K562 (cell line): ENCODE measurements at regions not wholly inside any gene's neighbourhood (a gene's known extent, or its start where the extent isn't known, plus 50 kb on each side); places are given as distances from the start of the nearest gene placed in this dataset.

Source experiments
- ATAC-seq: fragments of 200-7000 bp; cut with Tn5 transposase; 3 replicates; pipeline ENCODE4 v1.9.1; 2020; ENCODE audit warnings: moderate library complexity
- BruUV-seq: library from RNA; stranded (reverse); fragments of 400-500 nt; replicated peaks from 2 replicates; lab custom pipeline; 2021; lab: Mats Ljungman, UMichigan
- CTCF ChIA-PET: fragments of 300-600 bp; formaldehyde crosslinking; extraction: SDS; loops from one replicate; lab custom pipeline; 2021; ENCODE audit warnings: low intra/inter-chr PET ratio; lab: Yijun Ruan, JAX
- POLR2A ChIA-PET: fragments of 300-600, 350-650 bp; sonication (Branson Sonifier 250); formaldehyde crosslinking; extraction: SDS; loops from one replicate; lab custom pipeline; 2021; ENCODE audit warnings: antibody characterized with exemption, inconsistent platforms; lab: Yijun Ruan, JAX
- DNase-seq, 4 experiments: peaks; one replicate each; pipeline versions ENCODE4 v3.0.0 to v3.0.0-alpha.2; 2011 to 2018; ENCODE audit warnings: low spot score in 3 of 4, mixed read lengths in 3 of 4; ENCODE audit errors: extremely low read depth in 1 of 4
- FAIRE-seq: peaks from 2 replicates; lab custom pipeline; 2011; peaks lifted over from hg19 to GRCh38; lab: Jason Lieb, UNC
- H2AFZ ChIP-seq: 2 replicates; pipeline ENCODE4 v1.6.0; 2011; ENCODE audit warnings: low read depth, low read length, control low read depth, inconsistent platforms
- H3K27ac ChIP-seq: fragments of 200-600 bp; 3 replicates; pipeline ENCODE4 v1.8.0; 2011; ENCODE audit warnings: low read depth, mild to moderate bottlenecking, control low read depth, inconsistent platforms, low read length, moderate library complexity, mixed read lengths; ENCODE audit errors: extremely low read depth
- H3K27me3 ChIP-seq, 2 experiments: fragments of 300-600 bp in 1 of 2; 2 replicates in 1 of 2; 3 replicates in 1 of 2; pipeline versions ENCODE4 v1.6.0 to v1.8.0; 2011; ENCODE audit warnings: inconsistent platforms in 2 of 2, low read length in 2 of 2, mild to moderate bottlenecking in 1 of 2, mixed read lengths in 1 of 2, moderate library complexity in 1 of 2; ENCODE audit not compliant: control insufficient read depth in 2 of 2, insufficient read depth in 2 of 2
- H3K36me3 ChIP-seq: fragments of 300-600 bp; 3 replicates; pipeline ENCODE4 v1.8.0; 2011; ENCODE audit warnings: mild to moderate bottlenecking, low read length, inconsistent platforms; ENCODE audit not compliant: control insufficient read depth, insufficient read depth
- H3K4me1 ChIP-seq, 2 experiments: fragments of 200-600 bp in 1 of 2; replicated peaks in 1 of 2; 2 replicates in 1 of 2; 3 replicates in 1 of 2; pipeline versions ENCODE4 v1.5.1 to v1.8.0; 2011; ENCODE audit warnings: inconsistent platforms in 2 of 2, low read length in 2 of 2, mild to moderate bottlenecking in 1 of 2, mixed read lengths in 1 of 2, moderate library complexity in 1 of 2; ENCODE audit not compliant: control insufficient read depth in 2 of 2, insufficient read depth in 2 of 2
- H3K4me2 ChIP-seq: 2 replicates; pipeline ENCODE4 v1.6.1; 2011; ENCODE audit warnings: low read length, control low read depth, inconsistent platforms, mixed read lengths; ENCODE audit not compliant: insufficient read depth
- H3K4me3 ChIP-seq: fragments of 200-600 bp; sonication (generic), shearing (Covaris generic); 2 replicates; pipeline ENCODE4 v1.5.1; 2016; ENCODE audit warnings: control low read depth, inconsistent platforms
- H3K79me2 ChIP-seq: fragments of 200-600 bp; 3 replicates; pipeline ENCODE4 v1.8.0; 2011; ENCODE audit warnings: low read length, inconsistent platforms; ENCODE audit not compliant: control insufficient read depth, insufficient read depth
- H3K9ac ChIP-seq, 2 experiments: 2 replicates each; pipeline versions ENCODE4 v1.6.0 to v1.6.1; 2011; ENCODE audit warnings: low read depth in 2 of 2, low read length in 2 of 2, control low read depth in 1 of 2, inconsistent platforms in 1 of 2, mild to moderate bottlenecking in 1 of 2, mixed read lengths in 1 of 2; ENCODE audit not compliant: insufficient read depth in 1 of 2
- H3K9me1 ChIP-seq: one replicate; pipeline ENCODE4 v1.6.0; 2011; ENCODE audit warnings: inconsistent platforms, mild to moderate bottlenecking, low read length, moderate library complexity; ENCODE audit not compliant: control insufficient read depth, insufficient read depth
- H3K9me3 ChIP-seq: replicated peaks from 2 replicates; pipeline ENCODE4 v1.5.1; 2011; ENCODE audit warnings: low read depth, low read length, inconsistent platforms; ENCODE audit not compliant: control insufficient read depth, insufficient read depth
- H4K20me1 ChIP-seq: replicated peaks from 2 replicates; pipeline ENCODE4 v1.6.1; 2011; ENCODE audit warnings: low read length, inconsistent platforms, mixed read lengths; ENCODE audit not compliant: control insufficient read depth, insufficient read depth
- BCOR ChIP-seq: fragments of 450-650 bp; IDR thresholded peaks from 2 replicates; pipeline ENCODE4 v1.6.1; 2016
- DIDO1 ChIP-seq: fragments of 450-650 bp; IDR thresholded peaks from 2 replicates; pipeline ENCODE4 v1.6.1; 2016; ENCODE audit warnings: low read depth, missing biosample characterization, missing genetic modification characterization
- FOXA3 ChIP-seq, 2 experiments: fragments of 450-650 bp in 1 of 2; sonication (generic) in 1 of 2; formaldehyde crosslinking; IDR thresholded peaks in 1 of 2; conservative IDR thresholded peaks in 1 of 2; 2 replicates each; pipeline versions ENCODE4 v1.4.0 to v1.8.0; 2020 to 2022; ENCODE audit warnings: mild to moderate bottlenecking in 2 of 2, missing genetic modification reagents in 1 of 2
- FOXP1 ChIP-seq: sonication (generic); formaldehyde crosslinking; IDR thresholded peaks from 2 replicates; pipeline ENCODE4 v1.8.0; 2022; ENCODE audit warnings: mild to moderate bottlenecking, missing genetic modification reagents
- MXI1 ChIP-seq: IDR thresholded peaks from 2 replicates; pipeline ENCODE4 v1.6.1; 2011; ENCODE audit warnings: low read depth, mild to moderate bottlenecking, improper control_type of control experiment, low read length
- POLR2B ChIP-seq: fragments of 450-650 bp; IDR thresholded peaks from 2 replicates; pipeline ENCODE4 v1.6.1; 2018; ENCODE audit warnings: low read depth; ENCODE audit not compliant: partially characterized antibody
- POLR3G ChIP-seq: IDR thresholded peaks from 2 replicates; pipeline ENCODE4 v1.6.1; 2011; ENCODE audit not compliant: insufficient read length, insufficient replicate concordance; ENCODE audit errors: extremely low read depth
- TCF7L2 ChIP-seq: fragments of 150-350 bp; IDR thresholded peaks from 2 replicates; pipeline ENCODE4 v1.6.1; 2016; ENCODE audit warnings: low read depth, mild to moderate bottlenecking, low read length, moderate library complexity
- USF2 ChIP-seq: sonication (generic); formaldehyde crosslinking; IDR thresholded peaks from 2 replicates; pipeline ENCODE4 v1.5.0; 2020; ENCODE audit warnings: missing genetic modification reagents
- XRCC3 ChIP-seq: fragments of 450-650 bp; IDR thresholded peaks from 2 replicates; pipeline ENCODE4 v1.6.1; 2017; ENCODE audit warnings: mild to moderate bottlenecking, moderate library complexity
- YBX1 ChIP-seq: fragments of 450-650 bp; IDR thresholded peaks from 2 replicates; pipeline ENCODE4 v1.7.1; 2016; ENCODE audit warnings: mild to moderate bottlenecking
- ZBTB26 ChIP-seq: fragments of 450-650 bp; formaldehyde crosslinking; IDR thresholded peaks from 2 replicates; pipeline ENCODE4 v1.4.0; 2022; ENCODE audit warnings: missing genetic modification characterization
- ZBTB7A ChIP-seq: IDR thresholded peaks from 2 replicates; pipeline ENCODE4 v1.6.1; 2011; ENCODE audit warnings: low read depth, mild to moderate bottlenecking, low read length, moderate library complexity, borderline replicate concordance; ENCODE audit not compliant: control insufficient read depth
- ZC3H4 ChIP-seq: sonication (generic); formaldehyde crosslinking; IDR thresholded peaks from 2 replicates; pipeline ENCODE4 v1.9.0; 2021; ENCODE audit warnings: missing genetic modification reagents, borderline replicate concordance
- WGBS: fragments of 100-300 bp; shearing (Covaris generic); methylation state at CpG from one replicate; pipeline ENCODE4 v1.1.6; 2016; ENCODE audit warnings: low coverage, mixed read lengths; ENCODE audit not compliant: insufficient coverage; ENCODE audit errors: missing lambda C conversion rate; 5-methylcytosine and 5-hydroxymethylcytosine counted together
- in situ Hi-C: fragments of 300-500 bp; cut with MboI; formaldehyde crosslinking; loops from 4 replicates; pipeline ENCODE4 v1.15.0; 2018; ENCODE audit warnings: inconsistent platforms, mixed read lengths
- intact Hi-C: fragments of 100-400 bp; cut with micrococcal nuclease; formaldehyde crosslinking; loops from 2 replicates; pipeline ENCODE4 v1.14.2; 2022

- Histone ChIP-seq H4K20me1 (no peaks in the 10 kb centered on the region), H3K27me3 (no peaks in the 10 kb centered on the region), H3K9ac (no peak overlapping the region), H3K36me3 (no peaks in the 10 kb centered on the region), H3K27ac (no peak overlapping the region), H3K4me2 (no peak overlapping the region), H3K4me1 (no peaks in the 10 kb centered on the region), H3K4me3 (no peak overlapping the region), H3K9me3 (no peaks in the 10 kb centered on the region), H3K9me1 (no peaks in the 10 kb centered on the region), H3K79me2 (no peaks in the 10 kb centered on the region), H2AFZ (no peak overlapping the region)
- ChIA-PET CTCF (no interaction called here), POLR2A (no interaction called here)
- ATAC-seq (no peak), FAIRE-seq (no peak), DNase-seq (no peak)
- intact Hi-C loops (no loop called here), in situ Hi-C loops (no loop called here)
- 0% methylated on average over 1 of the region's 1 CpG for WGBS
- BruUV-seq = no TSS peak
- no peak for TF ChIP-seq MXI1
- no peak for TF ChIP-seq POLR2B
- TF ChIP-seq ZC3H4 (CRISPR knock-in tag) = no peak
- no peak for TF ChIP-seq ZBTB7A
- no peak for TF ChIP-seq XRCC3
- no peak for TF ChIP-seq FOXP1 (CRISPR knock-in tag)
- no peak for TF ChIP-seq POLR3G
- no peak for TF ChIP-seq DIDO1 (tag)
- no peak for TF ChIP-seq ZBTB26 (CRISPR knock-in tag)
- no peak for TF ChIP-seq FOXA3 (CRISPR knock-in tag; conservative IDR thresholded peaks at IDR 0.05 in 1 of 2, IDR thresholded peaks at IDR 0.05 in 1 of 2)
- TF ChIP-seq YBX1 = no peak
- no peak for TF ChIP-seq BCOR
- TF ChIP-seq TCF7L2 = no peak
- TF ChIP-seq USF2 (CRISPR knock-in tag) = no peak
Measured at GRCh38 chr16:64004116-64004515, 1117.7 kb downstream of the CDH11 start.
